ENCODE measurements at regions not wholly inside any gene's neighbourhood (a gene's known extent, or its start where the extent isn't known, plus 50 kb on each side); places are given as distances from the start of the nearest gene placed in this dataset.
"Not testable (repeated sequence)": the region's sequence is repeated elsewhere in the genome, so short reads cannot be mapped to it uniquely, and the experiment has no call there.

DNA sequence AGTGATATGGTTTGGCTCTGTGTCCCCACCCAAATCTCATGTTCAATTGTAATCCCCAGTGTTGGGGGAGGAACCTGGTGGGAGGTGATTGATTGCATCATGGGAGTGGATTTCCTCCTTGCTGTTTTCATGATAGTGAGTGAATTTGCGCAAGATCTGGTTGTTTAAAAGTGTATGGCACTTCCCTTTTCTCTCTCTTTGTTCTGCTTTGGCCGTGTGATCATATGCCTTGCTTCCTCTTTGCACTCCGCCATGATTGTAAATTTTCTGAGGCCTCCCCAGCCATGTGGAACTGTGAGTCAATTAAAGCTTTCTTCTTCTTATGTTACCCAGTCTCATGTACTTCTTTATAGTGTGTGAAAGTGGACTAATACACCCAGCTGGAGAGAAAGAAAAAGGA is 113.0 kb upstream of the AADAT start:
- no peak for FAIRE-seq

DNA sequence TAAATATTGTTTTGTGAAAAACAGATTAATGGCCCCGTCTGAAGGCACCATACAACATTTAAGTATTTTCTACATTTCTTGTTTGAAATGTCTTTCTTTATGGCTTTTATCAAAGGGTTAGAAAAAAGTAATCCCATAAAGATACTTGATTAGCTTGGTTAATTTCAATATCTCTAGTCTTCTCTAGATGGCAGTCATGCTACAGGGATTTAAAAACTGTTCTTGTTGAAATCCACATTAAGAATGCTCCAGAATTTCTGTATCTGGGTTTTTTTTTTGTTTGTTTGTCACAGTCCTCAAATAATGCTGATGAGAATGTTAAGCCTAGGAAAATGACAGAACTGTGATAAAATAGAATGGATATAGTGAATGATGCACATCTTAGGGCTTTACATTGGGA is 109.0 kb upstream of the AADAT start:
- DNase-seq (ENCODE audit: insufficient read length, low spot score), result no peak
- TF ChIP-seq POLR2A (IDR thresholded peaks at IDR 0.05; ENCODE audit: low read depth, low read length), result no peak
- no peak for FAIRE-seq

More for the DNA sequence above, 113.0 kb upstream of the AADAT start:
- no peak for TF ChIP-seq POLR2A (IDR thresholded peaks at IDR 0.05; ENCODE audit: low read depth, low read length)
- no peak for DNase-seq (ENCODE audit: insufficient read length, low spot score)

DNA sequence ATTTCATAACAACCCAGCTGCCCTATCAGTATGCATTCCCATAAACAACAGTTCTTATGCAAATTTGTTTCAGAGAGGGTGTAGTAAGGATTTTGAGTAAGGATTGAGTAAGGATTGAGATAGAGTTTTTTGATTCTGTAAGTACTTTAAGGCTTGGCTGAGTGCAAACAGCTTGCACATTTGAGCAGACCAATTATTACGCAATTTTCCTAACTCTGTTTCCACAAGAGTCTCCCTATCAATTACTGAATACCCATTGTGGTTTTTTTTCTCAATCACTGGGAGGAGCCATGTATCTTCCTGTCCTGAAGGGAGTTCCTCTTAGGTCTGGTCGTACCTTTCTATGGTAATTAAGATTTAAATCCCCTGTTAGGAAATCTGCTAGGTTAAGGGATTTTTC is 105.0 kb upstream of the AADAT start:
- not testable (repeated sequence) for DNase-seq (ENCODE audit: insufficient read length, low spot score); FAIRE-seq

DNA sequence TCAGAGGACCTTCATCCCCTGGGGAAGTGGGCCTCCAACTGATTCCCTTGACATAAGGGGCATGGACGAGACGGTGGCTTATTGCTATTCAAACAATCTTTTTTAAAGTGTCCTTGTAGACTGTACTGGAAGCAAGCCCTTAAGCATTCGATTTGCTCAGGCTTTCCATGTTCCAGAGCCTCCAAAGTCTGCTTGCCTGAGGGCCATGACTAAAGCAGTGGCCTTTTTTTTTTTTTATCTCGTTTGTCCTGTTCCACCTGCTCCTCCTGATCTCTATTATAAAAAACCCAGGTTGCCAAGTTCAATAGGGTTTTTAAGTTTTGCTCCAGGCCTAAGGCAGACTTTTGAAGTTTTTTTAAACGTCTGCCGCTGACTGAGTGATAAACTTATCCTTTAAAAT is 103.7 kb upstream of the AADAT start:
- no peak for TF ChIP-seq POLR2A (IDR thresholded peaks at IDR 0.05; ENCODE audit: low read depth, low read length)
- DNase-seq (ENCODE audit: insufficient read length, low spot score) (no peak), FAIRE-seq (no peak)

DNA sequence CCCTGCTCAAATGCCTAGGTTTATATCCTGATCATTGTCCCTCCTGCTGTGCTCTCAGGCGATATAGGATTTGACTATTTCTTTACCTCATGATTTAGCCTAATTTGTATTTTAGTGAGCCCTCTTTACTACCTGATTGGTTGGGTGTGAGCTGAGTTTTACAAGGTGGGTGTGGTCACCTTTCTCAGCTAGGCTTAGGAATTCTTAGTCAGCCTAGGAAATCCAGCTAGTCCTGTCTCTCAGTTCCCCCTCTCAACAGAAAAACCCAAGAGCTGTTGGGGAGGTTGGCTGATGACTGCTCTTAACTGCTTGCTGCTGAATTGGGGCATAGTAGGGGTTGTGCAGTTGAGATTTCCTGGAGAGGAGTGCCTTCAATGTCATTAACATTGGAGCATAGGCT is 100.5 kb upstream of the AADAT start:
- FAIRE-seq (no peak), DNase-seq (ENCODE audit: insufficient read length, low spot score) (no peak)
- TF ChIP-seq POLR2A (IDR thresholded peaks at IDR 0.05; ENCODE audit: low read depth, low read length), result no peak

DNA sequence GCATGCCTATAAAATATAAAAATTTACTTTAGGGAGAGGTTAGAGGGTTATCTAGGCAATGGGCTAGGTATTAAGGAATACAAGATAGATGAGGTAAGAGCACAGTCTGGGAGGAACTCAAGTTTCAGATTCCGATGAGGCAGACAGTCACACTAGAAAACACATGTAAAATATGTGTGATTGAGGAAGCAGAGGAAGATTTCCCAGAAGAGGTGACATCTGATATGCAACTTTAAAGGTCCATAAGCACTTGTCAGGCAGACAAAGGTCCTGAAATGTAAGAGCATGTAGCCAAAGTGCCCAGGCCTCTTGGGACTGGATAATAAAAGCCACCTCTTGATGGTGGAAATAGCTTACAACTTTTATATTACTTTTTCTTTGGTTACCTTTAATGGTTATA is 81.1 kb upstream of the AADAT start:
- FAIRE-seq (no peak), DNase-seq (ENCODE audit: insufficient read length, low spot score) (no peak)
- TF ChIP-seq POLR2A (IDR thresholded peaks at IDR 0.05; ENCODE audit: low read depth, low read length), result no peak

DNA sequence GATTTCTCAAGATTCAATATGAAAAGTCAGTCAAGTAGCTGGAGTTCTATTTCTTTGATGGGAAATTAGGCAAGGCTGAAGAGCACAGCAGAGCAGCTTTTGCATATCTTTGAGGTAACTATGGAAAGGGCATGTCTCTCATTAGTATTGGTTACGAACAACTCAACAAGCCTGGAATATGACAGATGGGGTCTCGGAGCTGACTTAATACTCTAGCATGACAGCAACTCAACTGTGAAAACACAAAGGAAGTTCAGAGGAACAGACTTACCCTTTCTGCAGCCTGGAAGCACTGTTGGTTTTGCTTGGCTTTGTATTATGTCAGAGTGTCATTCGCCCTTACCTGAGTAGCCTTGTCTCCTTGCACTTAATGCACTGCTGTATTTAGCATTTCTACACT is 79.9 kb upstream of the AADAT start:
- FAIRE-seq (no peak), DNase-seq (ENCODE audit: insufficient read length, low spot score) (no peak)
- no peak for TF ChIP-seq POLR2A (IDR thresholded peaks at IDR 0.05; ENCODE audit: low read depth, low read length)

DNA sequence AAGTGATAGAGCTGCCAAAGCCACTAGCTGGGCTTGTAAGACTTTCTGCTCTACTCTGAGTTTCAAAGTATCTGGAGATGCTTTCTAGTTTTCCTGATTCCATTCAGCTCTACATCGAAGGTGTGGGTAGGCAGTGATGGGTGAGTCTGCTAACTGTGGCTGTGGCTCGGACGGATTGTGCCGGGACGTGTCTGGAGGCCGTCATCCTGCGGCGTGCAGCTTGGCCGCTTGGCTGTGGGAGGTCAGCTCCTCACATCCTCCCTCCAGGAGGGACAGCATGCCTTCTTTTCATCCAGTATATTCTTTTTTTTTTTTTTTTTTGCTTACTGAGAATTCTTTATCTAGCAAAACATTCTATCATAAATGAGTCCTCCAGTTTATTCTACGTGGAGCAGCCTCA is 77.9 kb upstream of the AADAT start:
- no peak for FAIRE-seq
- TF ChIP-seq POLR2A (IDR thresholded peaks at IDR 0.05; ENCODE audit: low read depth, low read length), result no peak
- DNase-seq (ENCODE audit: insufficient read length, low spot score), result no peak

DNA sequence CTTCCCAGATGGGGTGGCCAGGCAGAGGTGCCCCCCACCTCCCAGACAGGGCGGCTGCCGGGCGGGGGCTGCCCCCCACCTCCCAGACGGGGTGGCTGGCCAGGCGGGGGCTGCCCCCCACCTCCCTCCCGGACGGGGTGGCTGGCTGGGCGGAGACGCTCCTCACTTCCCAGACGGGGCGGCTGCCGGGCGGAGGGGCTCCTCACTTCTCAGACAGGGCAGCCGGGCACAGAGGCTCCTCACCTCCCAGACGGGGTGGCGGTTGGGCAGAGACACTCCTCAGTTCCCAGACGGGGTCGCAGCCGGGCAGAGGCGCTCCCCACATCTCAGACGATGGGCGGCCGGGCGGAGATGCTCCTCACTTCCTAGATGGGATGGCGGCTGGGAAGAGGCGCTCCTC is 76.4 kb upstream of the AADAT start:
- FAIRE-seq; DNase-seq (ENCODE audit: insufficient read length, low spot score): not testable (repeated sequence)

DNA sequence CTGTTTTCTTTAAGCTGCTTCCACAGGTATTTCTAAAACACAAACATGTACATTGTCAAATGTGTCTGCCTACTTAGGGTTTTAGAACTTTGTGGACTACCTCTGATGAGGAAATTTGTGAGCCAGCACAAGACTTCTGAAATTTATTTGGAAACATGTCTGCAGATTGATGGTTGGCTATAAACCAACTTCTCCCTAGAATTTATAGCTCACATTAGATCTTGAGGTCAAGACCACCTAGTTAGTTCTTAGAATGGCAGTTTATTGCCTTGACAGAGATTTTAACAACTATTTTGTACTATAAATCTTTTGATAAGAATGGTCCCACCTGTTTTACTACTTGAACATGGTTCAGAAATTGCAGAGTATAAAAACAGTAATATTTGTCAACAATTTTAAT is 72.7 kb upstream of the AADAT start:
- no peak for DNase-seq (ENCODE audit: insufficient read length, low spot score)
- no peak for TF ChIP-seq POLR2A (IDR thresholded peaks at IDR 0.05; ENCODE audit: low read depth, low read length)
- FAIRE-seq, result no peak

DNA sequence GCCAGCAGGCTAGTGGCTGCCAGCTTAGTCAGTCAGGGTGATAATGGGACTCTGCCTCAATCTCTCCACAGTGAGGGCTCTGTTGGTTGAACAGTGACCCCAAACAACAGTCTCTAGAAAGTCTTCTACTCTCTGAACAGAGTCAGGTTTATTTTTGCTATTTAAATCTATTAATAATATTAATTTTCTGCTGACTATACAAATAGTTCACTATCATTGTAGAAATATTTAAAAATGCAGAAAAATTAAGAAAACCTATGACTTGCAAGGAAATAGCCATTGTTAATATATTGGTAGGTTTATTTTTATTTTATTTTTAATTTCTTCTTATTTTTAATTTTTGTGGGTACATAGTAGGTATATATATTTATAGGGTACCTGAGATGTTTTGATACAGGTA is 67.9 kb upstream of the AADAT start:
- no peak for TF ChIP-seq POLR2A (IDR thresholded peaks at IDR 0.05; ENCODE audit: low read depth, low read length)
- DNase-seq (ENCODE audit: insufficient read length, low spot score), result no peak
- FAIRE-seq, result no peak

DNA sequence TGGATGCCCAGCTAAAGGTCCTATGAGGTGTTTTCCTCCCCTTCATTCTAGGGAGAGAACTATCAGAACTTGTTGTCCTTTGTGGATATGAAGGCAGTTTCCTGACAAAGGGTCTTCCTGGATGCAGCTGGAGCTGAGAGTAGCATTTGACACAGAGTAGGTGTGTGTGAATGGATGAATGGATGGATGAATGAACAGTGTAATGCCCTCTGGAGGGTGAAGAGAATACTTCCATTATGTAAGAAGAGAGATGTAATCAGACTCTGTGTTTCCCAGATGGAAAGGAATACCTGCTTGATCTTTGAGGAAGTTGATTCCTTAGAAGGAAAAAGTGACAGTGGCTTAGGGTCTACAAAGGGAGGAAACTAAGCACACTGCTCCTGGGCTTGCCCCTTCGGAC is 55.4 kb upstream of the AADAT start:
- no peak for TF ChIP-seq POLR2A (IDR thresholded peaks at IDR 0.05; ENCODE audit: low read depth, low read length)
- no peak for DNase-seq (ENCODE audit: insufficient read length, low spot score)
- no peak for FAIRE-seq

DNA sequence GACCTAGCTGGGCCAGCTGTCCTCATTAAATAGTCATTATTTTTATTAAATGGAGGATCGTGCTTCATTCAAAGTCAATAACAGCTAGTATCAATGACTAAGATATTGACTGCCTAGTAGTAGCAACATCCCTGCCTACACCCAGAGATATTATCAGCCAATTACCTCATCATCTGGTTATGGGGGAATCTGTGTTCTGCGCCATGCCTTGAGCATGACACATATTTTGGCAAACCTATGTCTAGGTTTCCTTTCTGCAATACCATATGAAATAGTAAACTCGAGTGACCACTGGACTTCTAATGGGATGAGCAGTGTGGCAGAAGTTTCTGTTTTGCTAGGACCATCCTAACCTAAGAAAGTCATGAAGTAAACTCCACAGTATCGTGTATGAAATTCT is 50.0 kb upstream of the AADAT start:
- FAIRE-seq, result no peak
- no peak for TF ChIP-seq POLR2A (IDR thresholded peaks at IDR 0.05; ENCODE audit: low read depth, low read length)
- no peak for DNase-seq (ENCODE audit: insufficient read length, low spot score)
